Smooth muscle cell (in vitro differentiated cells): ENCODE measurements at regions not wholly inside any gene's neighbourhood (a gene's known extent, or its start where the extent isn't known, plus 50 kb on each side); places are given as distances from the start of the nearest gene placed in this dataset.
"Not testable (repeated sequence)": the region's sequence is repeated elsewhere in the genome, so short reads cannot be mapped to it uniquely, and the experiment has no call there.

Experiments used
- DNase-seq: peaks from one replicate; lab custom pipeline; 2025; ENCODE audit not compliant: unreplicated experiment; lab: John Stamatoyannopoulos, UW
- H2AFZ ChIP-seq: fragments of 200-600 bp; sonication (generic); 2 replicates; pipeline ENCODE4 v1.6.0; 2016; ENCODE audit warnings: antibody characterized with exemption, low read depth, mild to moderate bottlenecking
- H3F3A ChIP-seq: fragments of 200-600 bp; sonication (generic); 2 replicates; pipeline ENCODE4 v1.6.0; 2017; ENCODE audit warnings: antibody characterized with exemption, low read depth
- H3K27ac ChIP-seq: fragments of 200-600 bp; sonication (generic); 2 replicates; pipeline ENCODE4 v1.5.1; 2016; ENCODE audit warnings: low read depth, mild to moderate bottlenecking
- H3K27me3 ChIP-seq: fragments of 200-600 bp; sonication (generic); 2 replicates; pipeline ENCODE4 v1.6.1; 2016; ENCODE audit warnings: low read depth, mild to moderate bottlenecking
- H3K36me3 ChIP-seq: fragments of 200-600 bp; sonication (generic); 2 replicates; pipeline ENCODE4 v1.5.1; 2016; ENCODE audit warnings: low read depth
- H3K4me1 ChIP-seq: fragments of 200-600 bp; sonication (generic); 2 replicates; pipeline ENCODE4 v1.5.1; 2016; ENCODE audit warnings: low read depth
- H3K4me2 ChIP-seq: fragments of 200-600 bp; sonication (generic); 2 replicates; pipeline ENCODE4 v1.6.0; 2016; ENCODE audit warnings: mild to moderate bottlenecking
- H3K4me3 ChIP-seq: fragments of 200-600 bp; sonication (generic); 2 replicates; pipeline ENCODE4 v1.5.1; 2016; ENCODE audit warnings: mild to moderate bottlenecking
- H3K79me2 ChIP-seq: fragments of 200-600 bp; sonication (generic); 2 replicates; pipeline ENCODE4 v1.6.0; 2016; ENCODE audit warnings: low read depth, mild to moderate bottlenecking
- H3K9ac ChIP-seq: fragments of 200-600 bp; sonication (generic); 2 replicates; pipeline ENCODE4 v1.6.0; 2016; ENCODE audit warnings: low read depth
- H3K9me3 ChIP-seq: fragments of 200-600 bp; sonication (generic); replicated peaks from 2 replicates; pipeline ENCODE4 v1.5.1; 2016; ENCODE audit warnings: low read depth
- H4K20me1 ChIP-seq: fragments of 200-600 bp; sonication (generic); 2 replicates; pipeline ENCODE4 v1.6.0; 2016; ENCODE audit warnings: low read depth
- WGBS: methylation state at CpG from one replicate; pipeline ENCODE4 v1.1.7; 2016; ENCODE audit warnings: low lambda C conversion rate; 5-methylcytosine and 5-hydroxymethylcytosine counted together
- TF ChIP-seq, protein P1 (sequence below): fragments of 200-600 bp; sonication (generic); IDR thresholded peaks from 2 replicates; pipeline ENCODE4 v1.5.1; 2017; ENCODE audit warnings: borderline replicate concordance, mild to moderate bottlenecking, antibody characterized with exemption; ENCODE audit not compliant: insufficient read depth, poor library complexity, severe bottlenecking

DNA sequence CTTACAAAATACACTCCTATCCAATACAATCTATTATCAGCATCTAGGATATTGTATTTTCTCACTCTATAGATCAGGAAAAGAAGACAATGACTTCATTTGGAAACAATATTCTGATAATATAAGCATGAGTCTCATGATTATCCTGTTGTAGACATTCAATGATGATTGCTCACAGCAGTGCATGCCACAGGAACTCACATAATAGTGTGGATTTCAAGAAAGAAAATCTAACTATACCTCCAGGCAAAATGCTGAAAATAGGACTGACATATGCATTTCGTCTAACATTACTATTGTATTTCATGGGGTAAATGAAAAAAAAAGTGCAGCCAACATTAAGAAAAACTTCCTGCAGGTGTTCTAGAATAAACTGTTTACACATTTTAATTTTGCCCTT, 122.6 kb downstream of the POSTN start:
- Histone ChIP-seq H2AFZ (no peak overlapping the region), H3F3A (no peaks in the 10 kb centered on the region), H3K79me2 (no peaks in the 10 kb centered on the region), H3K36me3 (no peaks in the 10 kb centered on the region), H4K20me1 (no peaks in the 10 kb centered on the region), H3K4me3 (no peak overlapping the region), H3K27ac (peak overlapping the region; percentile 71), H3K4me1 (peaks cover 17% of the 10 kb centered on the region), H3K27me3 (no peaks in the 10 kb centered on the region), H3K9me3 (no peaks in the 10 kb centered on the region), H3K9ac (no peak overlapping the region), H3K4me2 (peak overlapping the region; percentile 67)
- TF ChIP-seq, protein P1, sequence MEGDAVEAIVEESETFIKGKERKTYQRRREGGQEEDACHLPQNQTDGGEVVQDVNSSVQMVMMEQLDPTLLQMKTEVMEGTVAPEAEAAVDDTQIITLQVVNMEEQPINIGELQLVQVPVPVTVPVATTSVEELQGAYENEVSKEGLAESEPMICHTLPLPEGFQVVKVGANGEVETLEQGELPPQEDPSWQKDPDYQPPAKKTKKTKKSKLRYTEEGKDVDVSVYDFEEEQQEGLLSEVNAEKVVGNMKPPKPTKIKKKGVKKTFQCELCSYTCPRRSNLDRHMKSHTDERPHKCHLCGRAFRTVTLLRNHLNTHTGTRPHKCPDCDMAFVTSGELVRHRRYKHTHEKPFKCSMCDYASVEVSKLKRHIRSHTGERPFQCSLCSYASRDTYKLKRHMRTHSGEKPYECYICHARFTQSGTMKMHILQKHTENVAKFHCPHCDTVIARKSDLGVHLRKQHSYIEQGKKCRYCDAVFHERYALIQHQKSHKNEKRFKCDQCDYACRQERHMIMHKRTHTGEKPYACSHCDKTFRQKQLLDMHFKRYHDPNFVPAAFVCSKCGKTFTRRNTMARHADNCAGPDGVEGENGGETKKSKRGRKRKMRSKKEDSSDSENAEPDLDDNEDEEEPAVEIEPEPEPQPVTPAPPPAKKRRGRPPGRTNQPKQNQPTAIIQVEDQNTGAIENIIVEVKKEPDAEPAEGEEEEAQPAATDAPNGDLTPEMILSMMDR, result no peak
- WGBS, result 69% methylated on average over 1 of the region's 1 CpG
- no peak for DNase-seq

DNA sequence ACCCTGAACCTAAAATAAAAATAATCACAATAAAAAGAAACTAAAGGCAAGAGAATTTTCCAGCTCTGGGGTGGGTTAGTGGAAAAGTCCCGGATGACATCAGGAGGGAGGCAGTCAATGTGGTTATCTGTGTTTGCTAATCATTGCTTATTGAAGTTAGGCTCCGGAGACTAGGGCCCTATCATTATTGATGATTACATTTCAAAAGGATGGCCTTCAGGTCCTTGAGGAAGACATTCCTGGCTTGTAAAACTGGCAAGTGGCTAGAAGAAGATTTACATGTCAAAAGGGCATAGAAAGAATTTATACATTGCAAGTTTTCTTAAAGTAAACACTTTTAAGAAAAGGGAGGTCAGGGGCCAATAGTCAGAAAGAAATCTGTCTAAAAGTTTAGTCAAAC, 123.4 kb downstream of the POSTN start:
- WGBS, result 16% methylated on average over 2 of the region's 2 CpGs
- H4K20me1 ChIP-seq, result no peaks in the 10 kb centered on the region
- H3K9ac ChIP-seq, result no peak overlapping the region
- H3K36me3 ChIP-seq, result no peaks in the 10 kb centered on the region
- peaks cover 17% of the 10 kb centered on the region for H3K4me1 ChIP-seq
- TF ChIP-seq, protein P1, result no peak
- peak overlapping the region; percentile 71 for H3K27ac ChIP-seq
- no peaks in the 10 kb centered on the region for H3F3A ChIP-seq
- H3K79me2 ChIP-seq, result no peaks in the 10 kb centered on the region
- peak overlapping the region; percentile 67 for H3K4me2 ChIP-seq
- H3K9me3 ChIP-seq, result no peaks in the 10 kb centered on the region
- H3K4me3 ChIP-seq, result no peak overlapping the region
- no peaks in the 10 kb centered on the region for H3K27me3 ChIP-seq
- DNase-seq, result no peak
- H2AFZ ChIP-seq, result no peak overlapping the region

DNA sequence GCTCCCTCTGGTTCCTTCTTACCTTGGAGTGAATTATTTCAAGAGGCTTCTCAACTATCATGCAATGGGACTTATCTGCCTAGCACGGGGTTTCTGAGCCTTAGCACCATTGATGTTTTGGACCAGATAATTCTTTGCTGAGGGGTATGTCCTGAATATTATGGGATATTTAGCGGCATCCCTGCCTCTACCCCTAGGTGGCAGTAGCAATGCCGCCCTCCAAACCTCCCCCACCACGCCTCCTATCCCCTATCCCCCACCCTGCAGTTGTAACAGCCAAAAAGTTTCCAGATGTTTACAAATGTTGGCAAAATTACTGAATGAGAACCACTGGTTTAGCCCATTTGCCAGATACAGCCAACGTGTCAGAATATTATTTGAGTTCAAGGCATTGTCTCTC, 125.5 kb downstream of the POSTN start:
- peaks cover 17% of the 10 kb centered on the region for H3K4me1 ChIP-seq
- no peak overlapping the region for H3K4me2 ChIP-seq
- WGBS, result 80% methylated on average over 5 of the region's 5 CpGs
- no peak overlapping the region for H3K9ac ChIP-seq
- TF ChIP-seq, protein P1, result peak; percentile 12
- no peaks in the 10 kb centered on the region for H4K20me1 ChIP-seq
- DNase-seq, result no peak
- no peaks in the 10 kb centered on the region for H3K36me3 ChIP-seq
- no peaks in the 10 kb centered on the region for H3K27me3 ChIP-seq
- H3K79me2 ChIP-seq, result no peaks in the 10 kb centered on the region
- H3K27ac ChIP-seq, result no peak overlapping the region
- no peak overlapping the region for H2AFZ ChIP-seq
- no peaks in the 10 kb centered on the region for H3F3A ChIP-seq
- no peaks in the 10 kb centered on the region for H3K9me3 ChIP-seq
- H3K4me3 ChIP-seq, result no peak overlapping the region

DNA sequence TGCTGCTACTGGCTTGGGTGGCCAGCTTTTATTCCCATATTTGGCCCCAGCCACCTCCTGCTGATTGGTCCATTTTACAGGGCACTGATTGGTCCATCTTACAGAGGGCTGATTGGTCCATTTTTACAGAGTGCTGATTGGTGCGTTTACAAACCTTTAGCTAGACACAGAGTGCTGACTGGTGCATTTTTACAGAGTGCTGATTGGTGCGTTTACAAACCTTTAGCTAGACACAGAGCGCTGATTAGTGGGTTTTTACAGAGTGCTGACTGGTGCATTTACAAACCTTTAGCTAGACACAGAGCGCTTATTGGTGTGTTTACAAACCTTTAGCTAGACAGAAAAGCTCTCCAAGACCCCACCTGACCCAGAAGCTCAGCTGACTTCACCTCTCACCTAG, 126.3 kb downstream of the POSTN start:
- H3K27me3 ChIP-seq, H3F3A ChIP-seq, H3K27ac ChIP-seq, H3K79me2 ChIP-seq, DNase-seq, H2AFZ ChIP-seq, H3K9ac ChIP-seq, H4K20me1 ChIP-seq, H3K4me3 ChIP-seq, H3K36me3 ChIP-seq, H3K9me3 ChIP-seq, H3K4me2 ChIP-seq: not testable (repeated sequence)
- WGBS, result 93% methylated on average over 4 of the region's 4 CpGs
- peaks cover 16% of the 10 kb centered on the region for H3K4me1 ChIP-seq
